Thyroid gland (tissue), 4 donors: ENCODE measurements at regions not wholly inside any gene's neighbourhood (a gene's known extent, or its start where the extent isn't known, plus 50 kb on each side); places are given as distances from the start of the nearest gene placed in this dataset.

Experiments used
- DNase-seq, 2 donors: peaks; one replicate each; pipeline ENCODE4 v3.0.0-alpha.2; 2019
- H3K27ac ChIP-seq, 3 donors: fragments of 200-600 bp; sonication (generic); 1 replicate in 2 of 3; 2 replicates in 1 of 3; pipeline ENCODE4 v1.5.1; 2016 to 2019; ENCODE audit warnings: mild to moderate bottlenecking in 1 of 3, moderate library complexity in 1 of 3
- H3K27me3 ChIP-seq: fragments of 200-600 bp; sonication (generic); one replicate; pipeline ENCODE4 v1.5.1; 2019
- H3K36me3 ChIP-seq, 2 donors: fragments of 200-600 bp; sonication (generic); one replicate each; pipeline ENCODE4 v1.5.1; 2016 to 2019
- H3K4me1 ChIP-seq, 2 donors: fragments of 200-600 bp; sonication (generic); one replicate each; pipeline ENCODE4 v1.5.1; 2017 to 2019
- H3K4me3 ChIP-seq, 3 donors: fragments of 200-600 bp; sonication (generic); replicated peaks in 1 of 3; 1 replicate in 2 of 3; 2 replicates in 1 of 3; pipeline ENCODE4 v1.5.1; 2016; ENCODE audit warnings: mild to moderate bottlenecking in 1 of 3
- H3K9me3 ChIP-seq: fragments of 200-600 bp; sonication (generic); one replicate; pipeline ENCODE4 v1.5.1; 2017
- POLR2A ChIP-seq, 2 donors: fragments of 450-650 bp; IDR thresholded peaks; one replicate each; pipeline ENCODE4 v1.6.1; 2017; ENCODE audit warnings: antibody characterized with exemption in 2 of 2, mild to moderate bottlenecking in 2 of 2, moderate library complexity in 1 of 2
- WGBS, 2 donors: methylation state at CpG; one replicate each; pipeline ENCODE4 v1.1.5; 2017; 5-methylcytosine and 5-hydroxymethylcytosine counted together
- intact Hi-C: fragments of 100-400 bp; cut with DNase I; formaldehyde crosslinking; loops from one replicate; pipeline ENCODE4 v1.15.1; 2023
- TF ChIP-seq, protein P1 (sequence below), 6 experiments: fragments of 200-600 bp in 3 of 6; fragments of 450-650 bp in 3 of 6; sonication (generic) in 3 of 6; IDR thresholded peaks; one replicate each; pipeline ENCODE4 v1.5.1; 2016 to 2019; ENCODE audit warnings: antibody characterized with exemption in 6 of 6, mild to moderate bottlenecking in 2 of 6, inconsistent platforms in 1 of 6, moderate library complexity in 1 of 6

GRCh38 chr2:156702541-156702940, 266.4 kb downstream of the GPD2 start:
- no peak overlapping the region for H3K27ac ChIP-seq
- H3K36me3 ChIP-seq: no peaks in the 10 kb centered on the region
- TF ChIP-seq POLR2A (IDR thresholded peaks at IDR 0.05): no peak
- TF ChIP-seq, protein P1, sequence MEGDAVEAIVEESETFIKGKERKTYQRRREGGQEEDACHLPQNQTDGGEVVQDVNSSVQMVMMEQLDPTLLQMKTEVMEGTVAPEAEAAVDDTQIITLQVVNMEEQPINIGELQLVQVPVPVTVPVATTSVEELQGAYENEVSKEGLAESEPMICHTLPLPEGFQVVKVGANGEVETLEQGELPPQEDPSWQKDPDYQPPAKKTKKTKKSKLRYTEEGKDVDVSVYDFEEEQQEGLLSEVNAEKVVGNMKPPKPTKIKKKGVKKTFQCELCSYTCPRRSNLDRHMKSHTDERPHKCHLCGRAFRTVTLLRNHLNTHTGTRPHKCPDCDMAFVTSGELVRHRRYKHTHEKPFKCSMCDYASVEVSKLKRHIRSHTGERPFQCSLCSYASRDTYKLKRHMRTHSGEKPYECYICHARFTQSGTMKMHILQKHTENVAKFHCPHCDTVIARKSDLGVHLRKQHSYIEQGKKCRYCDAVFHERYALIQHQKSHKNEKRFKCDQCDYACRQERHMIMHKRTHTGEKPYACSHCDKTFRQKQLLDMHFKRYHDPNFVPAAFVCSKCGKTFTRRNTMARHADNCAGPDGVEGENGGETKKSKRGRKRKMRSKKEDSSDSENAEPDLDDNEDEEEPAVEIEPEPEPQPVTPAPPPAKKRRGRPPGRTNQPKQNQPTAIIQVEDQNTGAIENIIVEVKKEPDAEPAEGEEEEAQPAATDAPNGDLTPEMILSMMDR (IDR thresholded peaks at IDR 0.05): no peak
- no peak for DNase-seq
- H3K4me3 ChIP-seq: no peak overlapping the region
- no peaks in the 10 kb centered on the region for H3K4me1 ChIP-seq
- H3K9me3 ChIP-seq: no peaks in the 10 kb centered on the region
- intact Hi-C loops: no loop called here
- WGBS, 2 donors: 27 to 33% methylated on average over 3 of the region's 3 CpGs
- H3K27me3 ChIP-seq: no peaks in the 10 kb centered on the region

DNA sequence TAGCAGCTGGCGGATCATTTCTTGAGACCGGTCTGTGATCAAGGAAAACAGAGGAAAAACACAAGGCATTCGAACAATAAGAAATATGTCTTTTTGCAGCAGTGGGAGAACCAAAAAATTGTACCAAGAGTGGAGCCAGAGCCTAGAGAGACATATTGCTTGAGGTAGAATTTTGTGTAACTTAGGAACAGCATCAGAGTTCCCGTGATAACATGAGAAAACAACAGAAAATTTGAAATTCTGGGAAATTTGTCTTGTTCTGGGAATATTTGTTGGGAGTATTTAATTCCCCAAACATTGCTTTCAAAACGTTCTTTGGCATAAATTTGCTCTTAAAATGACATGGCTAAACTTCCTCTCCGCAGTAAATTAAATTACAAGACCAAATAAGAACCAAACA, 267.5 kb downstream of the GPD2 start:
- intact Hi-C loops: no loop called here
- no peaks in the 10 kb centered on the region for H3K4me1 ChIP-seq
- H3K36me3 ChIP-seq: no peaks in the 10 kb centered on the region
- no peak overlapping the region for H3K27ac ChIP-seq
- WGBS, 2 donors: 73 to 78% methylated on average over 6 of the region's 6 CpGs
- H3K27me3 ChIP-seq: no peaks in the 10 kb centered on the region
- DNase-seq: no peak
- H3K4me3 ChIP-seq: no peak overlapping the region
- no peak for TF ChIP-seq POLR2A (IDR thresholded peaks at IDR 0.05)
- no peaks in the 10 kb centered on the region for H3K9me3 ChIP-seq

GRCh38 chr2:156704132-156704531, 268.0 kb downstream of the GPD2 start:
- no peaks in the 10 kb centered on the region for H3K36me3 ChIP-seq
- H3K9me3 ChIP-seq: no peaks in the 10 kb centered on the region
- no peak for DNase-seq
- intact Hi-C loops: no loop called here
- no peak overlapping the region for H3K27ac ChIP-seq
- H3K4me3 ChIP-seq: no peak overlapping the region
- TF ChIP-seq POLR2A (IDR thresholded peaks at IDR 0.05): no peak
- TF ChIP-seq, protein P1 (IDR thresholded peaks at IDR 0.05): no peak
- 72 to 80% methylated on average over 3 of the region's 3 CpGs for WGBS, 2 donors
- H3K4me1 ChIP-seq: no peaks in the 10 kb centered on the region
- H3K27me3 ChIP-seq: no peaks in the 10 kb centered on the region

- WGBS, 2 donors: 69 to 79% methylated on average over 3 of the region's 3 CpGs
- H3K9me3 ChIP-seq: no peaks in the 10 kb centered on the region
- H3K27ac ChIP-seq: no peak overlapping the region
- H3K4me3 ChIP-seq: no peak overlapping the region
- TF ChIP-seq POLR2A (IDR thresholded peaks at IDR 0.05): no peak
- TF ChIP-seq, protein P1 (IDR thresholded peaks at IDR 0.05): no peak
- no peak for DNase-seq
- no peaks in the 10 kb centered on the region for H3K36me3 ChIP-seq
- intact Hi-C loops: no loop called here
- no peaks in the 10 kb centered on the region for H3K27me3 ChIP-seq
- H3K4me1 ChIP-seq: no peaks in the 10 kb centered on the region
Measured at GRCh38 chr2:156704617-156705016, 268.4 kb downstream of the GPD2 start.

DNA sequence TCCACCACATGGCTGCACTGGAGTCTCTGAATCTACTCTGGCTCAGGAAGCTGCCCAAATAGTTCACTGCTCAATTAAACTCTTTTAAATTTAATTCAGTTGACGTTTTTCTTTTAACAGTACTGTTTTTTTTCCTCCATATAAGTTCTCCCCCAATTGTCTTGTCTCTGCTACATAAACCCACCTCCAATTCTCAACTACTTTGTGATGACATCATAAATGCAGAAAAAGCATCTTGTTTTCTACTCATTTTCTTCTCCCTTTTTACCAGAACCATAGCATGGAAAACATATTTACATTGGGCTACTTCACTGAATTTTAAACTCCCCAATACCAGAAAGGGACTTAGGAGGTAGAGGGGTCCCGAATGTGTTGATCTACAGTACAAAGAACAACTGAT, 270.4 kb downstream of the GPD2 start:
- Histone ChIP-seq H3K4me3 (no peak overlapping the region), H3K4me1 (no peaks in the 10 kb centered on the region), H3K27ac (no peak overlapping the region), H3K27me3 (no peaks in the 10 kb centered on the region), H3K36me3 (no peaks in the 10 kb centered on the region), H3K9me3 (no peaks in the 10 kb centered on the region)
- DNase-seq: no peak
- 77 to 78% methylated on average over 2 of the region's 2 CpGs for WGBS, 2 donors
- intact Hi-C loops: no loop called here
- TF ChIP-seq POLR2A (IDR thresholded peaks at IDR 0.05): no peak
- TF ChIP-seq, protein P1 (IDR thresholded peaks at IDR 0.05): no peak

DNA sequence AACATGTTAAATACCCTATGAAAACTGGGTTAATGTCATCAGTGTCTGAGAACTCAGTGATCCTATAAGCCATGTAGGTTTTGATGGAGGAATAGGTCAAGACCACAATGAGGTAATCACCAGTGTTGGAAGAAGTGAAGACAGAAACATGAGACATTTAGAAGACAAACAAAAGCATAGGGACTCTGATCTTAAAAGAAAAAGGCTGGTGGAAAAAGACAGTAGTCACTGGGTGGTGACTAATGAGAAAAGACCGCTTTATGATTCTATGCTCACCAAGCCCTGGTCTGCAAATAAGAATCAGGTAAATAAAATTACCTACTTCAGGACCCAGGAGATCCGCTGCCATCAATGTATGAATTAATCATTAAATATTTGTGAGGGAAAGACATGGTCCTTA, 271.9 kb downstream of the GPD2 start:
- Histone ChIP-seq H3K36me3 (no peaks in the 10 kb centered on the region), H3K9me3 (no peaks in the 10 kb centered on the region), H3K4me3 (no peak overlapping the region), H3K27ac (no peak overlapping the region), H3K4me1 (no peaks in the 10 kb centered on the region), H3K27me3 (no peaks in the 10 kb centered on the region)
- 97 to 98% methylated on average over 2 of the region's 2 CpGs for WGBS, 2 donors
- no peak for TF ChIP-seq POLR2A (IDR thresholded peaks at IDR 0.05)
- TF ChIP-seq, protein P1 (IDR thresholded peaks at IDR 0.05): no peak
- no peak for DNase-seq
- intact Hi-C loops: no loop called here
